Activated CD8-positive, alpha-beta memory T cell treated with anti-CD3 and anti-CD28 coated beads for 48 hours (primary cell): ENCODE measurements at regions not wholly inside any gene's neighbourhood (a gene's known extent, or its start where the extent isn't known, plus 50 kb on each side); places are given as distances from the start of the nearest gene placed in this dataset.
"Not testable (repeated sequence)": the region's sequence is repeated elsewhere in the genome, so short reads cannot be mapped to it uniquely, and the experiment has no call there.

Source experiments
- DNase-seq, 3 experiments: peaks; one replicate each; pipeline ENCODE4 v3.0.0-alpha.2; 2020; ENCODE audit warnings: low read depth in 2 of 3, low spot score in 2 of 3

DNA sequence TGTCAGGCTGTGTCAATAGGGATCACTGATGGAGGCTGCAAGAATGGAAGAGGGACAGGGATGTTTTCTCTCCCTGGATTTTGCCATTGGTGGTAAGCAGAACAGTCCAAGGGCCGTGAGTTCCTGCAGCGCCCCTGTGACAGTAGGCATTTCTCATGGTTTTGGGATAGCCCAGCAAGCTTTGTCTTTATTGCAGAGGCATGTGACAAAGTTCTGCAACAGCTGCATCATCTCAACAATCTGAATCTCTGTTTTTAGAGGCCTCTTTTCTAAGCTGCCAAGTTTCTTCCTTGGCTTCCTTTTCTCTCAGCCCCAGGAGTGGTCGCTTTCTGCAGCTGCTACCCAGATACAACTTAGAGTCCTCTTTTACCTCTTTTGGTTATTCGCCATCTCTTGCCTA, 95.7 kb upstream of the TSHZ3 start:
- DNase-seq: no peak

DNA sequence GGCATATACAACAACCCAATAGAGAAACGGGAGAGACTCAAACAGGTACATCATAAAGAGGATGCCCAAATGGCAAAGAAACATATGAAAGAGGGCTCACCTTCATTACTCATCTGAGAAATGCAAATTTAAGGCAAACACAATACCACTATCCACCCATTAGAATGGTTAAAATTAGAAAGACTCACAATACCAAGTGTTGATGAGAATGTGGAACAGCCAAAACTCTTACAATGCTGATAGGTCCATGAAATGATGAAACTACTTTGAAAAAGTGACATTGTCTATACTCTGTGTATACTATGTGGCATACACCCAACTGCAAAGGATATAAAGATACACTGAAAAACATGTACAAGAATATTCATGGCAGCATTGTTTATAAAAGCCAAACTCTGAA, 96.2 kb upstream of the TSHZ3 start:
- no peak for DNase-seq

DNA sequence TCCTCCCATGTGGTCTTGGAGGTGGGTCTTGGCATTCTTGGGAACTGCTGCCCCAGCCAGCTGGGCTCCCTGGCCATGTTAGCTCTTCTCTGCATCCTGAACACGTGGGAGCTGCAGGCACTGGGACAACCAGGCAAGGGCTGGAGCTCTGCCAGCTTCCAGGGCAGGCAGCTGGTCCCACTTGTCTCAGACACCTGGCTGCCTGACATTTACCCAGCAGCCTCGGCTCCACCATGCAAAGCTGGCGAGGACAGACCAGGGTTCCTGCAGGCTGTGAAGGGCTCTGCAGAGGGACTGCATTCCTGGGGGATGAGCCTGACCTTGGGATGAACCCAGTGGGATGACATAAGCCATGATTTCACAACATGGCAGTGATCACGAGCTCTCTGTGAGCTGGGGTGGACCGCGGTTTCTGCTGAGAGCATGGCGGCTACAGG, 99.0 kb upstream of the TSHZ3 start:
- no peak for DNase-seq

DNA sequence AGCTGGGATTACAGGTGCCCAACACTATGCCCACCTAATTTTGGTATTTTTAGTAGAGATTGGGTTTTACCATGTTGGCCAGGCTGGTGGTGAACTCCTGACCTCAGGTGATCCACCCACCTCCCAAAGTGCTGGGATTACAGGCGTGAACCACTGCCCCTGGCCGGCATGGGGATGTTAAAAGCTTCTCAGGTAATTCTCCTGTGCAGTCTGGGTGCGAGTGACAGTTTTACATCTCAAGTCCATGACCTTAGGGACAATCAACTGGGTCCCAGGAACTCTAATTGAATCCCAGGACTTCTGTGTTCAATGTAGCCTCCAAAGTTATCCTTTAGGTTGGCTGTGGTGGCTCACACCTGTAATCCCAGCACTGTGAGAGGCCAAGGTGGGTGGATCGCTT, 100.1 kb upstream of the TSHZ3 start:
- DNase-seq: no peak

DNA sequence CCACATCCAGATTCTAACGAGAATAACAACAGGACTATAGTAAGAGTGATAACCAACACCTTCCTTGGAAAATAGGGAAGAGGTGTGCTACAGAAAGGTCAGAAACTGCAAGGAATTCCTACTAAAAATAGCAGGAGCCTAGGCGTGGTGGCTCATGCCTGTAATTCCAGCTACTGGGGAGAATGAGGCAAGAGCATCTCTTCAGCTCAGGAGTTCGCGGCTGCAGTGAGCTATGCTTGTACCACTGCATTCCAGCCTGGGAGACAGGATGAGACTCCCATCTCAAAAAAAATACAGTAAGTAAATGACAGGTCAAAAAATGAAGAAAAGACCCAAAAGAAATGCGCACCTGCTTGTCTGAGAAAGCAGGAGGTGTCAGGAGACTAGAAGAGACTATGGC, 101.5 kb upstream of the TSHZ3 start:
- no peak for DNase-seq

DNA sequence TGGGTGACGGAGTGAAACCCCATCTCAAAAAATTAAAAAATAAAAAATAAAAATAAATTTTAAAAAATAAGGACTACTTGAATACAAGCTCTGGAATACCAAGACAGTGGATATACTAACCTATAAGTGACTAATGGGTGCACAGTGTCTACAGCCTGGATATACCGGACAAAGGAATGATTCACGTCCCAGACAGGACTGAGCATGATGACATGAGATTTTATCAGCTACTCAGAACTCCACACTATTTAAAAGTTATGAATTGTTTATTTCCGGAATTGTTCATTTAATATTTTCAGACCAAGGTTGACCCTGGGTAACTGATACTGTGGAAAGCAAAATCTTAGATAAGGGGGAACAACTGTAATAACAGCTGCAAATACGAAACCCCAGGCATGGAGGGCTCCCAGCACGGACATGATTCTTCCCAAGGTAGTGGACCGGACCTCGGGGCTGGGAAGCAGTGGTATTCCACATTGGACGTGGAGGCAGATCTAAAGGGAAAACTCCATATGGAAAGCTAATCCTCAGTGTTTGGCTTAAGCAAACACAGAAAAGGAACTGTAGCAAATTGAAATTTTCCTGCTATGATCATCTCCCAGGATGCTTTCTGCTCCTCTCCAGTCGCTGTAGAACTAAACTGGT, 102.6 kb upstream of the TSHZ3 start:
- DNase-seq: no peak

DNA sequence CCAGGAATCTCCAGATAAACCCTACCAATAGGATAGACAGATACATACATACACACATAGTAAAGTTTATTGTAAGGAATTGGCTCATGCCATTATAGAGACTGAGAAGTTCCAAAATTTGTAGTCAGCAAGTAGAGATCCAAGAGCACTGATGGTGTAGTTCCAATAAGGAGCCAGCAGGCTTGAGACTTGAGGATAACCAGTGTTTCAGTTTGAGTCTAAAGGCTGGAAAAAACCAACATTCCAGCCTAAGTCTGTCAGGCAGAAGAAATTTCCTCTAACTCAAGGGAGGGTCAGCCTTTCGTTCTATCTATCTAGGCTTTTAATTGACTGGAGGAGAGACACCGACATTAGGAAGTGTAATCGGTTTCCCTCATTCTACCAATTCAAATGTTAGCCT, 110.2 kb upstream of the TSHZ3 start:
- DNase-seq: no peak

DNA sequence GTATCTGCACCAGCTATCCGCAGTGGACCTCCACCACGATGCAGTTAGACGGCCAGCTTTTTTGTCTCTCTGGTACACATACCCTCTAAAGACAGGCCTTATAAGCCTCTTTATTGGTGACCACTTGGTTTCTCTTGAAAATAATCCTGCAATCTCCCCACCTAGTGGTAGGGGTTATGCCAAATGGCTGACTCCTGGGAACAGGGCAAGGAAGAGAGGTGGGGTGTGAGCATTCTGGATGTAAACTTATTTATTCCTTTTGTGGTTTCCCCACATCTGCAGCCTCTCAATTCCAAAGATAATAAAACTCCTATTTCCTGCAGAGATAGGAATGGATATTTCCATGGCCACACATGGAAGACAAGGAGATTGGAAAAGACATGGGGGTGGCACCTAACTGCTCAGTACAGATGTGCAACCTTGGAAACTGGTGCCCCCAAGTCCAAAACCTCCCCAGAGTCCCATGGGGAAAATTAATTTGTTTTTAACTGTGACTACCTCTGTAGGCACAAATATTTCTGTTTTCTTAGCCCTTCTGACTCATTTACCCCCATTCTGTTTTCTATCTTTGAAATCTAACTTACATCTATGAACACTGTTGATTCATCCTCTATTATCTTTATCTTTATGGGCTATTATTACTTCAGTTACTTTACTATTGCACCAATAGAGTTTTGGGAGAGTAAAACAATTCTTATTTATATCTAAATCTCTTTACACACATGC, 112.7 kb upstream of the TSHZ3 start:
- no peak for DNase-seq

DNA sequence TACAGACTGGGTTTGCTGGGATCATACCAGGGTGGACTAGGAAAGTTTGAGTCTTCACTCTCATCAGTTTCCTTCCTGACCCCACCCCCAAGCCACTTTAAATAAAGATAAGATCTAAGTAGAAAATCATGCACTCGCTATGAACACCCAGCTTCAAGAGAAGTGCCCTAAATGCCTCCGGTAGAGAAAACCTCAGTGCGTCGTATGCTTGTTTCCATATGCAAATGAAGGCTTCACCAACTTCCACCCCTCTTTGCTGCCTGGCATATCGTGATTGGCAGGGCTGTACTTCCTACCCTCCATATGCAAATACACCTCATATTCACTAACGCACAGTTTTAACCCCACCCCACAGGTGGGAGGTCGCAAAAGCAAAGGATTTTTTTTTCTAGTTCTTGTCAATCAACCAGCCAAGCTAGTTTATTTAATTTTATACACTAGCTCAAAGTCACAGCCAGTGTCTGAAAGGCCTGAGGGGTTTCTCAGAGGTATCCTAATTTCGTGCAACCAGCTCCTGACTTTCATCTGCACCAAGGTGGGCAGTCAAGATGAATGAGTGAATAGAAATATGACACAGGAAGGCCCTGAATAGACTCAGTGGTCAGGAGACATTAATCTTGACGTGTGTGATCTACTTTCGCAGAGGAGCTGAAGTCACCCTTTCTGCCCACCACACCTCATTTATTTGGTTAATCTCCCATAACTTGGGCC, 121.1 kb upstream of the TSHZ3 start:
- no peak for DNase-seq

DNA sequence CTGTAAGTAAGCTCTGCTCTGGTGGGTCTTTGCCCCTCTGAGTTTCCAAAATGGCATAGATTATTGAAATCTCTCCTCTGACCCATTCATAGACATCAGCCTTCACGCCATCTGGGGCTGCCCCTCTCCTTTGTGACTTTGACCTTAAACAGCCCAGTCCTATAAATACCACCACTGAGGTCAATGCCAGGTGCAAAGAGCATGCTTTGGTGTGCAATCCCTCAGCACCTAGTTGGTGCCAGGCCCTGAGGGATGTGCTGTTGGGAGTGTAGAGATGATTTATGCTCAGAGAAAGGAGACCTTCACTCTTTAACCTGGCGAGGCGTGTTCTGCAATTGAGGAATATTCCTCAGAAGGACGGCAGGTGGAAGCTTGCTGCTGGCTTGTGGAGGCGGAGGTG, 121.7 kb upstream of the TSHZ3 start:
- no peak for DNase-seq

DNA sequence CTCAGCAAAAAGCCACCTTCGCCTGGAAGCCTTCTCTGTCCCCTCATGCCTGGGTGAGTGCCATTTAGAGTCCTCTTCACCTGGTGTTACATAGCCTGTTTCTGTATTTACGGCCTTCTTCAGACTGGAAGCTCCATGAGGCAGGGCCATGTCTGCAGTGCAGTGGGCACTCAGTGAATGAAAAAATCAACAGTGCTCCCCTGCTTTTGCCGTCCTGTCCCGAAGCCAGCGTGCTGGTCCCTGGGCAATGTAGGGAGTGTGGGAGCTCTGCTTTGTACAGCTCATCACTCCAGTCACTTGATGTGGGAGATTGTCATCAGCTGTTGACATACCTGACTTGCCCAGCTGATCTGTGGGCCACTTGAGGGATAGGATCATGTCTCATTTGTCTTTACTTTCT, 129.0 kb upstream of the TSHZ3 start:
- no peak for DNase-seq

DNA sequence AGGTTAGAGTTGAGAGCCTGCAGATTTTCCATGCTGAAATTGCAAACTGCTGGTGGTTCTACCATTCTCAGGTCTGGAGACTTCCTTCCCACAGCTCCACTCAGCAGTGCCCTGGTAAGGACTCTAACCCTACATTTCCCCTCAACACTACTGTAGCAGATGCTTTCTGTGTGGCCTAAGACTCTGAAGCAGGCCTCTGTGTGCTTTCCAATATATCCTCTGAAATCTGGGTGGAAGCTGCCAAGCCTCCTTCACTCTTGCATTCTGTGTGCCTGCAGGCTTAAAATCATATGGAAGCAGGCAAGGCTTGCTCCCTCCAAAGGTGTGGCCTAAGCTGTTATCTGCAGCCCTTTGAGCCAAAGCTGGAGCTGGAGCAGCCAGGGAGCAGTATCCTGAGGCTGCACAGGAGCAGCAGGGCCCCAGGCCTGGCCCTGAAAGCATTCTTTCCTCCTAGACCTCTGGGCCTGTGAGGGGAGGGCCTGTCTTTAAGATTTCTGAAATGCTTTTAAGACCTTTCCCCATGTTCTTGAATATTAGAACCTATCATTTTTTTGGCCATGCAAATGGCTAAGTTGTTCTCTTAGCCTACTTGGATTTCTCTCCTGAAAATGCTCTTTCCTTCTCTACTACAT, 134.1 kb upstream of the TSHZ3 start:
- no peak for DNase-seq

DNA sequence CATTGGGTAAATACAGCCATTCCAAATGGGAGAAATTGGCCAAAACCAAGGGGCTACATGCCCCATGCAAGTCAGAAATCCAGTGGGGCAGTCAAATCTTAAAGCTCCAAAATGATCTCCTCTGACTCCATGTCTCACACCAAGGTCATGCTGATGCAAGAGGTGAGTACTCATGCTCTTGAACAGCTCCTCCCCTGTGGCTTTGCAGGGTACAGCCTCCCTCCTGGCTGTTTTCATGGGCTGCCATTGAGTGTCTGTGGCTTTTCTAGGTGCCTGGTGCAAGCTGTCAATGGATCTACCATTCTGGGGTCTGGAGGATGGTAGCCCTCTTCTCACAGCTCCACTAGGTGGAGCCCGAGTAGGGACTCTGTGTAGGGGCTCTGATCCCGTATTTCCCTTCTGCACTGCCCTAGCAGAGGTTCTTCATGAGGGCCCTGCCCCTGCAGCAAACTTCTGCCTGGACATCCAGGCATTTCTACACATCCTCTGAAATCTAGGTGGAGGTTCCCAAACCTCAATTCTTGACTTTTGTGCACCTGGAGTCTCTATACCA, 135.7 kb upstream of the TSHZ3 start:
- DNase-seq: not testable (repeated sequence)

DNA sequence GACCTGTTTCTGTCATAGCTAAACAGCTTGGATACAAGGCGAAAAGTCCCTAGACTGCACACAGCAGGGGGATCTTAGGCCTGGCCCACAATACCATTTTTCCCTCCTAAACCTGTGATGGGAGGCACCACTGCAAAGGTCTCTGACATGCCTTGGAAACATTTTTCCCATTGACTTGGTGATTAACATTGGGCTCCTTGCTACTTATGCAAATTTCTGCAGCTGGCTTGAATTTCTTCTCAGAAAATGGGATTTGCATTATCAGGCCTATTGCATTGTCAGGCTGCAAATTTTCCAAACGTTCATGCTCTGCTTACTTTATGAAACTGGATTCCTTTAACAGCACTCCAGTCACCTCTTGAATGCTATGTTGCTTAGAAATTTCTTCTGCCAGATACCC, 136.2 kb upstream of the TSHZ3 start:
- DNase-seq: no peak

DNA sequence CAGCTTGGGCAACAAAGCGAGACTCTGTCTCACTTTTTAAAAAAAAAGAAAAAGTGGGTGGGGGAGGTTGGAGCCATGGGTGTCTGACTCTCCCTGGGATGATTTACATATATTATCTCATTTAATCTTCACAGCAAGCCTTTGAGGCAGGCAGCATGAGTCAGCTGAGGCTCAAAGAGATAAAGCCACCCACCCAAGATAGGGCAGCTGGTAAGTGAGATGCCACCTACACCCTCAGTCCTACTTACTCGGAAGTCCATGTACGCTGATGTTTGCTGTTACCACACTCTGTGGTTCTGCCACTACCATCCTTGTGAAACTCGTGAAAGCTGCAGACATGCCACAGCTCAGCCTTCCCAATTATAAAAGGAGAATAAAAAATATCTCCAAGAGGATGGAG, 142.0 kb upstream of the TSHZ3 start:
- no peak for DNase-seq

DNA sequence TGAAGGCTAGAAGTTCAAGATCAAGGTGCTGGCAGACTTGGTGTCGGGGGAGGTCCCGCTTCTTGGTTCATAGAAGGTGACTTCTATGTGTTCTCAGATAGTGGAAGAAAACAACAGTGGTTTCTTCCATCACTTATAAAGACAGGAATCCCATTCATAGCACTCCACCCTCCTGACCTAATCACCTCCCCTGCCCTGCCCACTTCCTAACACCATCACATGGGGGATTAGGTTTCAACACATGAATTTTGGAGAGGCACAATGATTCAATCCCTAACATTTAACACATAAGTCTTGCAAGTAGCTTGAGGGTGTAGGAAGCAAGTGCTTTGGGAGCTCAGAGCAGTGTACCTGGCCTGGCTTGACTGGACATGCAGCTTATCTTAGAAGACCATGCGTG, 142.8 kb upstream of the TSHZ3 start:
- no peak for DNase-seq

DNA sequence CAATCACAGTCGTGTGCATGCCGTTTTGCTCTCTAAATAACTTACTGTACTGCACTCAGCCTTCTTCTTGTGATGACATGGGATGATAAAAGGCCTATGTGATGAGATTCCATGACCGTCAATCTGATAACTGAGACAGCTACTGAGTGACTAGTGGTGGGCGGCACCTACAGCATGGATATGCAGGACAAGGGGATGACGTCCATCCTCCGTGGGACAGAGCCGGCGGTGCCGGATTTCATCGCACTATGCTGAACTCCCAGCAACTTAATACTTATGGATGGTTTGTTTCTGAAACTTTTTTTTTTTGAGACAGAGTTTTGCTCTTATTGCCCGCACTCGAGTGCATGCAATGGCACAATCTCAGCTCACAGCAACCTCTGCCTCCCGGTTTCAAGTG, 146.8 kb upstream of the TSHZ3 start:
- no peak for DNase-seq

DNA sequence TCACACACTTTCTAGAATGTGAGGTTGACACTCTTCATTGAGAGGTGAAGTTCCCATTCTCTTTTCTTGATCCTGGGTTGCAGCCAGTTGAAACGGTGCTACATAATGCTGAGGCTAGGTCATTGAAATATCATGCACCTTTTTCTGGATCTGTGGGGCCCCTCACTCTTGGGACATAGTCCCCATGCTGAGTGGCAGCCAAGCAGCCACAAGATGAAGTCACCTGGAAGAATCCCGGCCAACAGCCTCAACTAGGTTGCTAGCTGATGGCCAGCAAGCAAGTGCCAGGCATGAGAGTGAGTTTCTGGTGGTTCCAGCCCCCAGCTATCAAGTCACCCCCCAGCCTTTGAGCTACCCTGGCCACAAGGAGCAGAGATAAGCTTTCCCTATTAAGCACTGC, 148.5 kb upstream of the TSHZ3 start:
- no peak for DNase-seq

DNA sequence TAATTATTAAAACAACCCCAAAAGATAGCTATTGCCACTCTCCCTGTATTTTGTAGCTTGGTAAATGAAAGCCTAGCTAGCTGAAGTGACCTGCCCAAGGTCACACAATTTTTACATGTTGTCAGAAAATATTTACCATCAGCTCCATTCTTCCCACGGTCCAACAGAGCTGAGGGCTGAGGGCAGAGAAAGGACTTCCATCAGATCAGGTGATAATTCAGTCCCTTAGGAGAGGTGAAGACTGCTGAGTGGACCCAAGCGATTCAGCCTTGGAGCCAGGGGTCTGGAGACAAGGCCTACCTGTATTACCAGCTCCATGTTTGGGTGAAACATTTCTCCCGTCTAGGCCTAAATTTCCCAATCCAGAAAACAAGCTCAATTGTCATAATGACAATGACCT, 149.5 kb upstream of the TSHZ3 start:
- no peak for DNase-seq

DNA sequence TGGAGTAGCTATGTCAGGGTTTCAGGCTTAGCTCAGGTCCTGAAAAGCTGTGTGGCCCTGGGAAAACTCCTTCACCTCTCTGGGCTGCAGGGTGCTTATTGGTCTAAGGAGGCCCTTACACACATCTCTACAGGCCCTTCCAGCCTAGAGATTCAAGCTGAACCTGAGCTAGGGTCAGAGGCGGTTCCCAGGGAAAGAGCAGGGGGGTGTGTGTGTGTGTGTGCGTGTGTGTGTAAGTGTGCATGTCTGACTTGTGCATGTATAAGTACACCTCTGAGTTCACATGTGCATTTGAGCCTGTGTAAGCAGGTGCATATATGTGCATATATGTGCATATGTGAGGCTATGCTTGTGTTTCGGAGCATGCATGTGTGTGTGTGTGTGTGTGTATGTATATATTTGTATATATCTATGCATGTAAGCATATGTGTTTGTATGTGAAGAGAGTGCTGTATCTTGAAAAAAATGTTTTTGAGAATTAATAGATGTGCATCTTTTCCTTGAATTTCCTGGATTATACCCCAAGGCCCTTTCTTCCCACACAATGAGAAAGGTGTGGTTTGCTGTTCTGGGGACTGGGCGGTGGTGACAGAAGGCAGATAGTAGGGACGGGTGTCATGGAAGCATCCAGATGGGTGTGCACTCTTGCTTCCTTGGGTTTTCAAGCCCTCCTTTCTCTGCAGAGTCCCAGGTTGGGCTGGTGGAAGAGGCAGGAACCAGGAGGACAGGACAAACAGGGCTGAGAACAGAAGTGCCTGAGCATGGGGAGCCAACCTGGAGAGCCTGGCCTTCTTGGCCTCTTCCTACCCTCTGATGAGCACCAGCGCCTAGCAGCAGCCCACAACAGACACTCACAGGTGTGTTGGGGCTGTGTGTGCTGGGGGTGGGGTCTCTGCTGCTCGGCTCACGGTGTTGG, 150.3 kb upstream of the TSHZ3 start:
- DNase-seq: no peak
